GM23338 (cell line): ENCODE measurements at regions not wholly inside any gene's neighbourhood (a gene's known extent, or its start where the extent isn't known, plus 50 kb on each side); places are given as distances from the start of the nearest gene placed in this dataset.

Experiments
- ATAC-seq: fragments of 200-7000 bp; cut with Tn5 transposase; 3 replicates; pipeline ENCODE4 v1.9.1; 2020
- DNase-seq: peaks from one replicate; pipeline ENCODE4 v3.0.0-alpha.2; 2015; ENCODE audit warnings: low spot score
- H2AFZ ChIP-seq: fragments of 200-600 bp; sonication (generic); 2 replicates; pipeline ENCODE4 v1.8.0; 2016; ENCODE audit warnings: antibody characterized with exemption, mild to moderate bottlenecking, moderate library complexity
- H3F3A ChIP-seq: fragments of 200-600 bp; sonication (generic); replicated peaks from 2 replicates; pipeline ENCODE4 v1.8.0; 2017; ENCODE audit warnings: antibody characterized with exemption, mixed run types, low read depth
- H3K27ac ChIP-seq: fragments of 200-600 bp; sonication (generic); 2 replicates; pipeline ENCODE4 v1.6.1; 2016; ENCODE audit warnings: low read depth
- H3K27me3 ChIP-seq: fragments of 200-600 bp; sonication (generic); 2 replicates; pipeline ENCODE4 v1.8.0; 2016; ENCODE audit warnings: mild to moderate bottlenecking, mixed run types, moderate library complexity; ENCODE audit not compliant: insufficient read depth
- H3K36me3 ChIP-seq: fragments of 200-600 bp; sonication (generic); 2 replicates; pipeline ENCODE4 v1.8.0; 2016; ENCODE audit warnings: mild to moderate bottlenecking; ENCODE audit not compliant: insufficient read depth
- H3K4me1 ChIP-seq: fragments of 200-600 bp; sonication (generic); 2 replicates; pipeline ENCODE4 v1.8.0; 2016; ENCODE audit warnings: mild to moderate bottlenecking, moderate library complexity; ENCODE audit not compliant: insufficient read depth
- H3K4me2 ChIP-seq: fragments of 200-600 bp; sonication (generic); 2 replicates; pipeline ENCODE4 v1.7.1; 2017; ENCODE audit warnings: mixed run types
- H3K4me3 ChIP-seq: fragments of 200-600 bp; sonication (generic); 2 replicates; pipeline ENCODE4 v1.6.1; 2016; ENCODE audit warnings: mixed run types
- H3K79me2 ChIP-seq: fragments of 200-600 bp; sonication (generic); replicated peaks from 2 replicates; pipeline ENCODE4 v1.8.0; 2017; ENCODE audit warnings: mild to moderate bottlenecking; ENCODE audit not compliant: insufficient read depth
- H3K9me2 ChIP-seq: fragments of 200-600 bp; sonication (generic); 2 replicates; pipeline ENCODE4 v1.8.0; 2017; ENCODE audit not compliant: insufficient read depth
- H4K20me1 ChIP-seq: fragments of 200-600 bp; sonication (generic); replicated peaks from 2 replicates; pipeline ENCODE4 v1.8.0; 2017; ENCODE audit warnings: mild to moderate bottlenecking; ENCODE audit not compliant: insufficient read depth
- H3K27ac Mint-ChIP-seq: 2 replicates; pipeline ENCODE4 v1.8.0; 2020; ENCODE audit warnings: inconsistent platforms, mild to moderate bottlenecking, moderate library complexity, mixed read lengths
- H3K27me3 Mint-ChIP-seq: 3 replicates; pipeline ENCODE4 v1.8.0; 2022; ENCODE audit warnings: low read depth, mild to moderate bottlenecking, moderate library complexity, mixed read lengths, inconsistent platforms; ENCODE audit not compliant: insufficient read depth, poor library complexity
- H3K36me3 Mint-ChIP-seq: 3 replicates; pipeline ENCODE4 v1.8.0; 2021; ENCODE audit warnings: low read depth, mild to moderate bottlenecking, inconsistent platforms, moderate library complexity, mixed read lengths
- H3K4me1 Mint-ChIP-seq: 3 replicates; pipeline ENCODE4 v1.8.0; 2020; ENCODE audit warnings: mild to moderate bottlenecking, inconsistent platforms, mixed read lengths
- H3K4me3 Mint-ChIP-seq: 3 replicates; pipeline ENCODE4 v1.8.0; 2021; ENCODE audit warnings: moderate library complexity, mild to moderate bottlenecking, inconsistent platforms, mixed read lengths
- H3K9me3 Mint-ChIP-seq: 3 replicates; pipeline ENCODE4 v1.8.0; 2020; ENCODE audit warnings: moderate library complexity, mild to moderate bottlenecking, inconsistent platforms, mixed read lengths
- CTCF ChIP-seq, 2 experiments: fragments of 200-600 bp in 1 of 2; sonication (generic) in 1 of 2; conservative IDR thresholded peaks; 2 replicates each; pipeline versions ENCODE4 v1.5.1 to v1.6.1; 2016 to 2017; ENCODE audit warnings: antibody characterized with exemption in 2 of 2, low read depth in 2 of 2, mild to moderate bottlenecking in 2 of 2, moderate library complexity in 1 of 2
- ETS1 ChIP-seq: IDR thresholded peaks from 2 replicates; pipeline ENCODE4 v1.6.1; 2016; ENCODE audit warnings: antibody characterized with exemption
- EZH2 ChIP-seq: fragments of 200-600 bp; sonication (generic); IDR thresholded peaks from one replicate; pipeline ENCODE4 v1.8.0; 2017; ENCODE audit warnings: antibody characterized with exemption, mild to moderate bottlenecking, low read depth; ENCODE audit not compliant: unreplicated experiment
- EZH2phosphoT487 ChIP-seq: fragments of 200-600 bp; sonication (generic); IDR thresholded peaks from one replicate; pipeline ENCODE4 v1.8.1; 2018; ENCODE audit warnings: antibody characterized with exemption; ENCODE audit not compliant: unreplicated experiment
- JUNB ChIP-seq: IDR thresholded peaks from one replicate; pipeline ENCODE4 v1.6.1; 2016; ENCODE audit warnings: antibody characterized with exemption; ENCODE audit not compliant: unreplicated experiment
- NANOG ChIP-seq: IDR thresholded peaks from 2 replicates; pipeline ENCODE4 v1.6.1; 2016; ENCODE audit warnings: antibody characterized with exemption, borderline replicate concordance
- POLR2AphosphoS5 ChIP-seq: IDR thresholded peaks from 2 replicates; pipeline ENCODE4 v1.6.1; 2016; ENCODE audit warnings: antibody characterized with exemption, low read depth
- ZNF114 ChIP-seq: fragments of 250-450 bp; sonication (Bioruptor Pico); IDR thresholded peaks from 2 replicates; pipeline ENCODE4 v1.5.0; 2020; ENCODE audit warnings: mild to moderate bottlenecking, moderate library complexity
- ZNF462 ChIP-seq: fragments of 250-450 bp; sonication (Bioruptor Pico); IDR thresholded peaks from 2 replicates; pipeline ENCODE4 v1.5.0; 2020; ENCODE audit warnings: mild to moderate bottlenecking, moderate library complexity

- Mint-ChIP-seq H3K27me3 (no peaks in the 10 kb centered on the region), H3K9me3 (peaks cover 8% of the 10 kb centered on the region), H3K4me3 (no peak overlapping the region), H3K36me3 (peaks cover 23% of the 10 kb centered on the region), H3K4me1 (no peaks in the 10 kb centered on the region), H3K27ac (no peak overlapping the region)
- no peak overlapping the region for H3K4me3 ChIP-seq
- TF ChIP-seq NANOG (no peak), CTCF (conservative IDR thresholded peaks at IDR 0.05; ENCODE audit: low read depth in 2 of 2) (peak; percentile 75 to 80)
- no peaks in the 10 kb centered on the region for H4K20me1 ChIP-seq
- no peak overlapping the region for H3K27ac ChIP-seq
- no peaks in the 10 kb centered on the region for H3K79me2 ChIP-seq
- no peak overlapping the region for H3K4me2 ChIP-seq
- no peaks in the 10 kb centered on the region for H3F3A ChIP-seq
- H3K27me3 ChIP-seq: no peaks in the 10 kb centered on the region
- H3K9me2 ChIP-seq: no peaks in the 10 kb centered on the region
- DNase-seq: peak; percentile 60
- no peak for ATAC-seq
- no peaks in the 10 kb centered on the region for H3K4me1 ChIP-seq
- H2AFZ ChIP-seq: no peak overlapping the region
- H3K36me3 ChIP-seq: no peaks in the 10 kb centered on the region
These were observed 1712.5 kb downstream of the C4orf33 start for GRCh38 chr4:130808492-130808891.

GRCh38 chr4:130812117-130812765 lies 1716.3 kb downstream of the C4orf33 start:
- Mint-ChIP-seq H3K9me3 (peaks cover 14% of the 10 kb centered on the region), H3K27ac (no peak overlapping the region), H3K36me3 (peaks cover 11% of the 10 kb centered on the region; the same call in 2 of the 3 replicates), H3K4me3 (no peak overlapping the region), H3K27me3 (no peaks in the 10 kb centered on the region), H3K4me1 (no peaks in the 10 kb centered on the region)
- no peaks in the 10 kb centered on the region for H3K36me3 ChIP-seq
- no peak for DNase-seq
- no peaks in the 10 kb centered on the region for H4K20me1 ChIP-seq
- H3K79me2 ChIP-seq: no peaks in the 10 kb centered on the region
- H3F3A ChIP-seq: no peaks in the 10 kb centered on the region
- H2AFZ ChIP-seq: peak overlapping the region; percentile 24; the same call in 1 of the 2 replicates
- H3K4me3 ChIP-seq: no peak overlapping the region
- H3K27ac ChIP-seq: no peak overlapping the region
- no peak for ATAC-seq
- H3K4me1 ChIP-seq: no peaks in the 10 kb centered on the region
- H3K9me2 ChIP-seq: no peaks in the 10 kb centered on the region
- H3K27me3 ChIP-seq: no peaks in the 10 kb centered on the region
- H3K4me2 ChIP-seq: no peak overlapping the region
- TF ChIP-seq ETS1: no peak
- no peak for TF ChIP-seq EZH2
- TF ChIP-seq NANOG: no peak
- no peak for TF ChIP-seq POLR2AphosphoS5
- no peak for TF ChIP-seq ZNF114 (CRISPR knock-in tag)
- TF ChIP-seq JUNB: no peak
- TF ChIP-seq EZH2phosphoT487: no peak
- no peak for TF ChIP-seq ZNF462 (CRISPR knock-in tag)
